Activated CD8-positive, alpha-beta T cell treated with anti-CD3 and anti-CD28 coated beads for 36 hours (primary cell): ENCODE measurements at regions not wholly inside any gene's neighbourhood (a gene's known extent, or its start where the extent isn't known, plus 50 kb on each side); places are given as distances from the start of the nearest gene placed in this dataset.

Experiments used
- ATAC-seq: fragments of 200-7000 bp; cut with Tn5 transposase; one replicate; pipeline ENCODE4 v1.10.0; 2021; ENCODE audit warnings: mild to moderate bottlenecking, moderate library complexity
- CTCF ChIA-PET: fragments of 350-600 bp; sonication (Branson Sonifier 250); formaldehyde crosslinking; loops from one replicate; lab custom pipeline; 2021; ENCODE audit warnings: antibody characterized with exemption; lab: Charles Lee
- POLR2A ChIA-PET: fragments of 350-600 bp; sonication (Branson Sonifier 250); formaldehyde crosslinking; loops from one replicate; lab custom pipeline; 2021; ENCODE audit warnings: antibody characterized with exemption; lab: Charles Lee
- DNase-seq: peaks from one replicate; pipeline ENCODE4 v3.0.0-alpha.2; 2020
- H3K27ac Mint-ChIP-seq: one replicate; pipeline ENCODE4 v1.8.0; 2021; ENCODE audit warnings: mild to moderate bottlenecking, mixed read lengths
- H3K27me3 Mint-ChIP-seq: one replicate; pipeline ENCODE4 v1.8.0; 2021; ENCODE audit warnings: mixed read lengths
- H3K36me3 Mint-ChIP-seq: one replicate; pipeline ENCODE4 v1.8.0; 2021; ENCODE audit warnings: low read depth, mixed read lengths
- H3K4me1 Mint-ChIP-seq: one replicate; pipeline ENCODE4 v1.8.0; 2021; ENCODE audit warnings: low read depth, mixed read lengths
- H3K4me3 Mint-ChIP-seq: one replicate; pipeline ENCODE4 v1.8.0; 2021; ENCODE audit warnings: mild to moderate bottlenecking, moderate library complexity, mixed read lengths
- H3K9me3 Mint-ChIP-seq: one replicate; pipeline ENCODE4 v1.8.0; 2021; ENCODE audit warnings: mixed read lengths
- intact Hi-C: fragments of 100-400 bp; cut with micrococcal nuclease; formaldehyde crosslinking; loops from one replicate; pipeline ENCODE4 v1.10.0; 2022
- TF ChIP-seq, protein P1 (sequence below): fragments of 200-600 bp; IDR thresholded peaks from one replicate; pipeline ENCODE4 v1.8.0; 2022; ENCODE audit warnings: antibody characterized with exemption, mild to moderate bottlenecking

GRCh38 chr6:170018422-170018935 lies 267.1 kb downstream of the ERMARD start:
- POLR2A ChIA-PET, result interaction anchor here (0.6 kb wide), 1 partner anchor 133 kb away, joined by 3 read pairs; no protein-coding TSS in a partner anchor
- peaks cover 29% of the 10 kb centered on the region for H3K27me3 Mint-ChIP-seq
- no peaks in the 10 kb centered on the region for H3K9me3 Mint-ChIP-seq
- CTCF ChIA-PET, result no interaction called here
- H3K4me3 Mint-ChIP-seq, result no peak overlapping the region
- no peaks in the 10 kb centered on the region for H3K4me1 Mint-ChIP-seq
- no peaks in the 10 kb centered on the region for H3K36me3 Mint-ChIP-seq
- intact Hi-C loops, result no loop called here
- no peak overlapping the region for H3K27ac Mint-ChIP-seq
- TF ChIP-seq, protein P1, sequence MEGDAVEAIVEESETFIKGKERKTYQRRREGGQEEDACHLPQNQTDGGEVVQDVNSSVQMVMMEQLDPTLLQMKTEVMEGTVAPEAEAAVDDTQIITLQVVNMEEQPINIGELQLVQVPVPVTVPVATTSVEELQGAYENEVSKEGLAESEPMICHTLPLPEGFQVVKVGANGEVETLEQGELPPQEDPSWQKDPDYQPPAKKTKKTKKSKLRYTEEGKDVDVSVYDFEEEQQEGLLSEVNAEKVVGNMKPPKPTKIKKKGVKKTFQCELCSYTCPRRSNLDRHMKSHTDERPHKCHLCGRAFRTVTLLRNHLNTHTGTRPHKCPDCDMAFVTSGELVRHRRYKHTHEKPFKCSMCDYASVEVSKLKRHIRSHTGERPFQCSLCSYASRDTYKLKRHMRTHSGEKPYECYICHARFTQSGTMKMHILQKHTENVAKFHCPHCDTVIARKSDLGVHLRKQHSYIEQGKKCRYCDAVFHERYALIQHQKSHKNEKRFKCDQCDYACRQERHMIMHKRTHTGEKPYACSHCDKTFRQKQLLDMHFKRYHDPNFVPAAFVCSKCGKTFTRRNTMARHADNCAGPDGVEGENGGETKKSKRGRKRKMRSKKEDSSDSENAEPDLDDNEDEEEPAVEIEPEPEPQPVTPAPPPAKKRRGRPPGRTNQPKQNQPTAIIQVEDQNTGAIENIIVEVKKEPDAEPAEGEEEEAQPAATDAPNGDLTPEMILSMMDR, result no peak
- no peak for ATAC-seq
- no peak for DNase-seq

- H3K9me3 Mint-ChIP-seq, result no peaks in the 10 kb centered on the region
- peaks cover 30% of the 10 kb centered on the region for H3K27me3 Mint-ChIP-seq
- TF ChIP-seq, protein P1, result no peak
- POLR2A ChIA-PET, result interaction anchor here (0.6 to 1.3 kb wide), 2 partner anchors 9 to 134 kb away, joined by 3 to 5 read pairs; no protein-coding TSS in a partner anchor
- H3K4me1 Mint-ChIP-seq, result no peaks in the 10 kb centered on the region
- ATAC-seq (no peak), DNase-seq (no peak)
- H3K4me3 Mint-ChIP-seq, result no peak overlapping the region
- H3K27ac Mint-ChIP-seq, result no peak overlapping the region
- no peaks in the 10 kb centered on the region for H3K36me3 Mint-ChIP-seq
- intact Hi-C loops, result no loop called here
- CTCF ChIA-PET, result interaction anchor here (1.1 kb wide), 1 partner anchor 228 kb away, joined by 3 read pairs; no protein-coding TSS in a partner anchor
These were observed 266.3 kb downstream of the ERMARD start for GRCh38 chr6:170017603-170018320.

GRCh38 chr6:170013815-170014214 lies 262.4 kb downstream of the ERMARD start:
- Mint-ChIP-seq H3K4me1 (no peaks in the 10 kb centered on the region), H3K27ac (no peak overlapping the region), H3K36me3 (no peaks in the 10 kb centered on the region), H3K27me3 (peaks cover 20% of the 10 kb centered on the region), H3K4me3 (no peak overlapping the region), H3K9me3 (no peaks in the 10 kb centered on the region)
- ATAC-seq (no peak), DNase-seq (no peak)
- ChIA-PET CTCF (no interaction called here), POLR2A (no interaction called here)
- TF ChIP-seq, protein P1, result no peak
- intact Hi-C loops, result no loop called here

GRCh38 chr6:170012037-170012330 lies 260.6 kb downstream of the ERMARD start:
- CTCF ChIA-PET, result no interaction called here
- intact Hi-C loops, result no loop called here
- H3K4me3 Mint-ChIP-seq, result no peak overlapping the region
- no peak for DNase-seq
- no peak for ATAC-seq
- no peaks in the 10 kb centered on the region for H3K9me3 Mint-ChIP-seq
- POLR2A ChIA-PET, result no interaction called here
- TF ChIP-seq, protein P1, result no peak
- H3K27me3 Mint-ChIP-seq, result peaks cover 13% of the 10 kb centered on the region
- H3K27ac Mint-ChIP-seq, result no peak overlapping the region
- H3K36me3 Mint-ChIP-seq, result no peaks in the 10 kb centered on the region
- no peaks in the 10 kb centered on the region for H3K4me1 Mint-ChIP-seq

- no peaks in the 10 kb centered on the region for H3K4me1 Mint-ChIP-seq
- ATAC-seq (no peak), DNase-seq (no peak)
- TF ChIP-seq, protein P1, result no peak
- H3K27ac Mint-ChIP-seq, result no peak overlapping the region
- H3K9me3 Mint-ChIP-seq, result no peaks in the 10 kb centered on the region
- H3K36me3 Mint-ChIP-seq, result no peaks in the 10 kb centered on the region
- H3K27me3 Mint-ChIP-seq, result peaks cover 13% of the 10 kb centered on the region
- ChIA-PET POLR2A (no interaction called here), CTCF (no interaction called here)
- intact Hi-C loops, result no loop called here
- H3K4me3 Mint-ChIP-seq, result no peak overlapping the region
These were observed 260.0 kb downstream of the ERMARD start for GRCh38 chr6:170011204-170012036.
